ENCODE measurements at regions not wholly inside any gene's neighbourhood (a gene's known extent, or its start where the extent isn't known, plus 50 kb on each side); places are given as distances from the start of the nearest gene placed in this dataset.

DNA sequence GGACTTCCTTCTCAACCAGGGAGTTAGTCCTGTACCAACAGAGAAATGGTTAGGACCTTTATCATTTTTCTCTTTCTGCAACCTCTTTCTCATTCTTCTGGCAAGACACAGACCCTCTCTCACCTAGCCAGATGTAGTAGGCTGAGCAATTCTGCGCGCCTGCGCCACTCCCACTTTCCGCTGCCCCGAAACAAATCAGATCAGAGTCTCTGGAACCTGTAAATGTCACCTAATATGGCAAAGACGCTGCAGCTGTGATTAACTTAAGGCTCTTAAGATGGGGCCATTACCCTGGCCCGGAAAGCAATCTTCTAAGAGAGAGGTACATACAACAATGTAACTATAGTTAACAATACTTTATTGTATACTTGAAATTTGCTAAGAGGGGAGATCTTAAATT, 94.3 kb upstream of the ASIC2 start:
- DNase-seq (no peak), ATAC-seq (no peak)
- H3K27me3 Mint-ChIP-seq, result peaks cover 11% of the 10 kb centered on the region
- no peak overlapping the region for H3K4me3 Mint-ChIP-seq
- H3K9me3 Mint-ChIP-seq, result no peaks in the 10 kb centered on the region
- no peaks in the 10 kb centered on the region for H3K4me1 Mint-ChIP-seq
- no peak overlapping the region for H3K27ac Mint-ChIP-seq

DNA sequence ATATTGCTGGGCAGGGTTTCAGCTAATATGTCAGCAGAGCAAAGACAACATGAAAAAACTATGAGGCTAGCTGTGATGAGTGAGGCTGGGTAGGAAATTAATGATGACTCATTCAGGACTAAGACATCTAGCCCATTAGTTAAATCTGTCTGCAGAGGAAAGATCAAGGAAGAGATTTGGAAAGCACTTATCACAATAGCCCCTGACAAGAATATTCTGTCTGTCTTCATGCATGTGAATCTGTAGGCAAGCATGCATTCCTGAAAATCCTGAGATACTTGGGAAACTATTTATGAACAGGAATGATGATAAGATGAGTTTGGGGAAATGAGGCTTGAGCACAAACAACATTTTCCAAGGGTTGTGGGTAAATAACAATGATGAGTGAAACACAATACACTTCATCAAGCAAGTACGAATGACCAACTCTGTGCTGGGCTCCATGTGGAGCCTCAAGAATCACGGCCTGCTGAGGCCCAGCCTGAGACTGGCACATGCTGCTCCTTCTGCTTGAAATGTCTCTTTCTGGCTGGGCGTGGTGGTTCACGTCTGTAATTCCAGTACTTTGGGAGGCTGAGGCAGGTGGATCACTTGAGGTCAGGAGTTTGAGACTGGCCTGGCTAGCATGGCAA, 96.5 kb upstream of the ASIC2 start:
- Mint-ChIP-seq H3K27me3 (no peaks in the 10 kb centered on the region), H3K27ac (no peak overlapping the region), H3K9me3 (peaks cover 5 to 14% of the 10 kb centered on the region in 2 donors), H3K4me3 (no peak overlapping the region), H3K4me1 (no peaks in the 10 kb centered on the region)
- no peak for DNase-seq
- no peak for ATAC-seq

DNA sequence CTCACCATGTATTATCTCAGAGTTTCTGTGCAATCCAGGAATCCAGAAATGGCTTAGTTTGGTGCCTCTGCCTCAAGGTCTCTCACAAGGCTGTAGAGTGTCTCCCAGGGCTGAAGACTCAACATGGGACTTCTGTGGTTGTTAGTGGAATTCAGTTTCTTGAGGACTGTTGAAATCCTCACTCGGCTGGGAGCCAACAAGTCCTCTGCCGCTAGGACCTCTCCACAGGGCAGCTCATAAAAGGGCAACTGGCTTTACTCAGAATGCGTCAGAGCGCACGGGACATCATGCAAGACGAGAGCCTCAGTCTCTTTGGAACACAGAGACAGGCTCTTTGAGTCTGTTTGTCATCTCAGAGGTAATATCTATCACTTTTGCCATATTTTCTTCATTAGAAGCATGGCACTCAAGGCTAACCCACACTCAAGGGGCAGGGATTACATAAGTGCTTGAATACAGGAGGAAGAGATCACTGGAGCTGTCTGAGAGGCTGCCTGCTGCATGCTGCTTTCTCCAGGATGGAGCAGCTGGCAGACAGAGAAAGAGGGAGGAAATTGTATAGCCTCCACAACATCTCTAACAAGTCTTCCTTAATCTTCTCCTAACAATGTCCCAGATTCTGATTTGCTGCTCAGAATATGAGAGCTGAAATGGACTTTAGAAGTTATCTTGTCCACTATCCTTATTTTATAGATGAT, 97.5 kb upstream of the ASIC2 start:
- Mint-ChIP-seq H3K9me3 (peaks cover 5 to 24% of the 10 kb centered on the region in 2 donors), H3K4me1 (no peaks in the 10 kb centered on the region), H3K27ac (no peak overlapping the region), H3K27me3 (no peaks in the 10 kb centered on the region), H3K4me3 (no peak overlapping the region)
- ATAC-seq (no peak), DNase-seq (no peak)

DNA sequence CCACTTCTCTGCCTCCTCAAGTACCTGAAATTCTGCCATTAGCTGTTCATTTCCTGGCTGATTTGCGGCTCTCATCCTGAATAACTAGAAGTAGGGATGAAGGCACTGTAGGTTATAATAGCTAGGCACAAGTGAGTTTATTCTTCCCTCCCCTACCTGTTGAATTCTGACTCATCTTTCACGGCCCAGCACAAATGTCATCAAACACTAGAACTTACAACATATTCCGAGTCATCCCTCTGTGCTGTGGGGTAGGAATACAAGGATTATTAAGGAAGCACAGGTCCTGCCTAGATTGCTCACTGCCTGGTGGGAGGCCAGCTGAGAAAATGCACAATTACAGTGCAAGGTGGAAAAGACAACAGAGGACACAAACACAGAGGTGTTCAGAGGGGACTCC, 103.7 kb upstream of the ASIC2 start:
- DNase-seq (no peak), ATAC-seq (no peak)
- Mint-ChIP-seq H3K4me3 (no peak overlapping the region), H3K9me3 (peaks cover 5 to 47% of the 10 kb centered on the region in 2 donors), H3K4me1 (no peaks in the 10 kb centered on the region), H3K27ac (no peak overlapping the region), H3K27me3 (peaks cover 8% of the 10 kb centered on the region)

DNA sequence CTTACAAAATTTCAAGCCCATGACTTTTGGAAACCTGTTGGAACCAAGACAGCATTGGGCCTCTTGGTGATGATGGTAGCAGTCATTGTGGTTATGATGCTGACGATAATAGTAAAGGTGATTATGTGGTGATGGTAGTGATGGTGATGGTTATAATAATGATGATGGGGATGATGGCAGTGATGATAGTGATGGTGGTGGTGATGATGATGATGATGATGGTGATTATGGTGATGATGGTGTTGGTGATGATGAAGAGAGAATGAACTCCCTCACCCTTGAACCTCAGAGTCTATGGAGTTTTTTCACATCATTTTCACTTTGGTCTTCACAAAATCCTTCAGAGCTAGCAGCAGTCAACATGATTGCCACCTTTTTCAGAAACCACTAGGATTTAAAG, 105.3 kb upstream of the ASIC2 start:
- H3K27me3 Mint-ChIP-seq, result peaks cover 8% of the 10 kb centered on the region
- peaks cover under 1 to 42% of the 10 kb centered on the region in 2 donors for H3K9me3 Mint-ChIP-seq
- H3K4me1 Mint-ChIP-seq, result no peaks in the 10 kb centered on the region
- H3K27ac Mint-ChIP-seq, result no peak overlapping the region
- H3K4me3 Mint-ChIP-seq, result no peak overlapping the region
- DNase-seq (no peak), ATAC-seq (no peak)

DNA sequence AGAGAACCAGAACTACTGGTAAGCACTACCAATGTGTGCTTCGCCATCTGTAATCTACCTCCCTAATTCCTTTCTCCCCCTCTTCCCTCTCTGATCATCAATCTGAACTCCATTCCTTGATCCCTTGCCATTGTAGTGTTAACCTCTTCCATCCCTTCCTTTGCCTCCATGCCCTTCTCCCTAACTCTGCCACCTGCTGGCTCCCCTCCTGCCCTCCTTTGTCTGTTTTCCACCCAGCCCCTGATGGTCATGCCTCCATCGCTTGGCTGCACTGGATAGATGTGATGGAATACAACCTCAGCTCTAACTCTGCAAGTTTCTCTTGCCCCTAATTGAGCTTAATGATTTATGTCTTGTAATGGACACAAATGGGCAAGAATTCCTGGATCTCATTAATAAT, 108.2 kb upstream of the ASIC2 start:
- no peak for DNase-seq
- Mint-ChIP-seq H3K27me3 (peaks cover 16% of the 10 kb centered on the region), H3K4me1 (no peaks in the 10 kb centered on the region), H3K4me3 (no peak overlapping the region), H3K27ac (no peak overlapping the region), H3K9me3 (peaks cover 0 to 24% of the 10 kb centered on the region in 2 donors)
- ATAC-seq, result no peak

DNA sequence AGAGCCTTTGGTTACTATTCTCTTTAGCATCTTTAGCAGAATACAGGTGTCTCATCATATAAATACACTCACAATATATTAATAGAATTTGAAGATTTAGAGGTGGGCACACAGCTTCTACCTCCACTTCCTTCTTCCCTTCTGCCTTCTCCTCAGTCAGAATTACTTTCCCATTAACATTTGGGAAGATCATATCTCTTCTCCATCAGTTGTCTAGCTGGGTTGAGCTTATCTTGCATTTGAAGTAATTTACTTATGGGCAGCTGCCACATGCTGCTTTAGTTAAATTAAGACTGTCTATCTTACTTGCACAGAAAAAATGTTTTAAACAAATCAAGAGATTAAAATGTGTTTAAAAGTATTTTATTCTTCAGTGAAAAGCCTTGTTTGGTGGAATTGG, 110.1 kb upstream of the ASIC2 start:
- H3K27ac Mint-ChIP-seq, result no peak overlapping the region
- H3K9me3 Mint-ChIP-seq, result peaks cover 0 to 22% of the 10 kb centered on the region in 2 donors
- ATAC-seq, result no peak
- H3K4me1 Mint-ChIP-seq, result no peaks in the 10 kb centered on the region
- no peak overlapping the region for H3K4me3 Mint-ChIP-seq
- peaks cover 16% of the 10 kb centered on the region for H3K27me3 Mint-ChIP-seq
- DNase-seq, result no peak

DNA sequence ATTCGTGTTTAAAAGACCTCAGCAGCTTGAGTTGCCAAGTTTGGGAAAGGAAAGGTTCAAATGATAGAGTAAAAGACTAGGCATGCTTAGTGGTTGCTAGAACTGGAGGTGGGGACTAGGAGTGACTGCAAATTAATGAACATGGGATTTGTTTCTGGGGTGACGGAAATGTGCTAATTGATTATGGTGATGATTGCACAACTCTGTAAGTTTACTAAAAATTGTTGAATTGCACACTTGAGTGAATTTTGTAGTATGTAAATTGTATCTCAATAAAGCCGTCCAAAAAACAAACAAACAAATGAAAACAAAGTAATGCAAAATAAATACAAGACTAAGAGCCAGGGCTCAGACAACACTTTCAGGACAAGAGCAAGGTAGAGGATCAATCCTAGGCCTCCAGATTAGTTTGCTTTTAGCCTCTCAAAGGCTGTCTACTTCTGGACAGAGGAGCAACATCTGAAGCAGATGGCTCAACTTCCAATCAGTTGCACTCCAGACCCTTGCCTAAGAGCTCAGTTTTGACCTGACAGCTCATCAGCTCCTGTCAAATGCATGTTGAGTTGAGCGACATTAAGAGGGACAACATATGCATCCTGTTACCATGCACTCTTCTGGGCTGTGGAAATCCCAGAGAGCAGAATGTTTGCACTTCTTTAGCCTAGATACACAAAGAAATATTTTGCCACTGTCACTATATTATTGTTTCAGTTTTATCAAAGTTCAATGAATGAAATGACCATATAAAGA, 111.2 kb upstream of the ASIC2 start:
- H3K27me3 Mint-ChIP-seq, result peaks cover 16% of the 10 kb centered on the region
- DNase-seq, result no peak
- peaks cover 5 to 11% of the 10 kb centered on the region in 2 donors for H3K9me3 Mint-ChIP-seq
- ATAC-seq, result no peak
- H3K4me3 Mint-ChIP-seq, result no peak overlapping the region
- H3K4me1 Mint-ChIP-seq, result no peaks in the 10 kb centered on the region
- no peak overlapping the region for H3K27ac Mint-ChIP-seq

DNA sequence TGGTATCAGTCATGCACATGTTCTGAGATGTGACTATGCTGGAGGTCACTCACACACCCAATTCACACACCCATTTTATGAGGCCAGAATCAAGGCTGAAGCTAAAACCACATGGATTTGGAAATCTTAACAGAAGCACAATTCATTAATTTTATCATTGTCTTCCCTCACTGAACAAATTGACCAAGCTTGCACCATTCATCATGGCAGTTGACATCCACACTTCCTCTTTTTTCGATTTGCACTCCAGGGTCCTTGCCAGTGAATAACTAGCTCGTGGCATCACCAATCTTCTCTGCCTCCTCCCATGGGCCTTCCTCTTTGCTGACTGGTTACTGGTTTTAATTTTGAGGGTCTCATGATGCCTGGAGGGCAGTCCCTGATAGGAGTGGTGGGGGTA, 123.0 kb upstream of the ASIC2 start:
- no peak for DNase-seq
- Mint-ChIP-seq H3K9me3 (no peaks in the 10 kb centered on the region), H3K4me1 (no peaks in the 10 kb centered on the region), H3K27me3 (peaks cover 15% of the 10 kb centered on the region), H3K4me3 (no peak overlapping the region), H3K27ac (no peak overlapping the region)
- no peak for ATAC-seq

DNA sequence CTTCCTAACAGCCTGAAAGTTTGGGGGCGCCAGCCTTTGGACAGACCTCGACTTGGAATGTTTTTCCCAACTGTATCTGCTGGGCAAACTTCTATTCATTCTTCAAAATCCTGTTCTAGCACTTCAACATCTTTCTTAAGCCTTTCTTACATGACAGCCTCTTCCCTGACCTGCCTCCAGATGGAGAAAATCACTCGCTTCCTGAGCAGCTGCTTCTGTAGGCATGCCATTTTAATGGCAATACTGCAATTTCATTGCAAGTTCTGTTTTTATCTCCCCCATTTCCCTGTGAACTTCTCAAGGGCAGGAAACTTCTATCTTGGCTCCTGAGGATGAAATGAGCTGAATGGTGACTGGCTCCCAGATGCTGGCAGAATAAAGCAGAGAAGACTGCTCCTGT, 128.8 kb upstream of the ASIC2 start:
- no peak overlapping the region for H3K4me3 Mint-ChIP-seq
- H3K27me3 Mint-ChIP-seq, result peaks cover 8% of the 10 kb centered on the region
- ATAC-seq (no peak), DNase-seq (no peak)
- no peak overlapping the region for H3K27ac Mint-ChIP-seq
- H3K4me1 Mint-ChIP-seq, result no peaks in the 10 kb centered on the region
- H3K9me3 Mint-ChIP-seq, result no peaks in the 10 kb centered on the region

DNA sequence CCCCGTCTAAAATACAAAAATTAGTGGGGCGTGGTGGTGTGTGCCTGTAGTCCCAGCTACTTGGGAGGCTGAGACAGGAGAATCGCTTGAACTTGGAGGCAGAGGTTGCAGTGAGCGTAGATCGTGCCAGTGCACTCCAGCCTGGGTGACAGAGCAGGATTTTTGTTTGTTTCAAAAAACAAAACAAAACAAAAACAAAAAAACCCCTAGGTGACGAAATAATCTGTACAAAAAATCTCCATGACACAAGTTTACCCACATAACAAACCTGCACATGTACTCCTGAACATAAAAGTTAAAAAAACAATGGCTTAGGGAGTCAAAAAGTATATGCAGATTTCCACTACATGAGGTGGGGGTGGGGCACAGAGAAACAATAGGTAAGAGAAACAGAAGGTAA, 140.5 kb upstream of the ASIC2 start:
- Mint-ChIP-seq H3K4me1 (no peaks in the 10 kb centered on the region), H3K9me3 (peaks cover 0 to 7% of the 10 kb centered on the region in 2 donors), H3K4me3 (no peak overlapping the region), H3K27me3 (peaks cover 6% of the 10 kb centered on the region), H3K27ac (no peak overlapping the region)
- DNase-seq, result no peak
- no peak for ATAC-seq

DNA sequence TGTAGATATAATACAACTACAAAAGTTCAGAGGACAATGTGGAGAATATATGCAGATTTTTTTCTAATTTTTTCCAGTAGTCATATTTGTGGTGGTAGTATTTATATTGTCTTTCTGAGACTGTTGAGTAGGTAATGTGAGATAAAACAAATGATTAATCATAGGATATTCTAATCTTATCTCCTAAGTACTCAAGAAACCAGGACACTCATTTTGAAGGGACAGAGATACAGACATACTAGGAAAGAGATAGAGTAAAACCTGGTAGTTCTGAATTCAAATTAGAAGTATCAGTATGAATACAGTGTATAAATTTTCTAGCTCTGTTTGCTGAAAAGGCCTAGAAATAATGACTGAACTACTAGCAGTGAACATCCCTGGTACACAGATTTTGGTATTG, 141.7 kb upstream of the ASIC2 start:
- no peak overlapping the region for H3K4me3 Mint-ChIP-seq
- H3K9me3 Mint-ChIP-seq, result peaks cover 0 to 7% of the 10 kb centered on the region in 2 donors
- H3K4me1 Mint-ChIP-seq, result no peaks in the 10 kb centered on the region
- H3K27ac Mint-ChIP-seq, result no peak overlapping the region
- DNase-seq (no peak), ATAC-seq (no peak)
- peaks cover 6% of the 10 kb centered on the region for H3K27me3 Mint-ChIP-seq

DNA sequence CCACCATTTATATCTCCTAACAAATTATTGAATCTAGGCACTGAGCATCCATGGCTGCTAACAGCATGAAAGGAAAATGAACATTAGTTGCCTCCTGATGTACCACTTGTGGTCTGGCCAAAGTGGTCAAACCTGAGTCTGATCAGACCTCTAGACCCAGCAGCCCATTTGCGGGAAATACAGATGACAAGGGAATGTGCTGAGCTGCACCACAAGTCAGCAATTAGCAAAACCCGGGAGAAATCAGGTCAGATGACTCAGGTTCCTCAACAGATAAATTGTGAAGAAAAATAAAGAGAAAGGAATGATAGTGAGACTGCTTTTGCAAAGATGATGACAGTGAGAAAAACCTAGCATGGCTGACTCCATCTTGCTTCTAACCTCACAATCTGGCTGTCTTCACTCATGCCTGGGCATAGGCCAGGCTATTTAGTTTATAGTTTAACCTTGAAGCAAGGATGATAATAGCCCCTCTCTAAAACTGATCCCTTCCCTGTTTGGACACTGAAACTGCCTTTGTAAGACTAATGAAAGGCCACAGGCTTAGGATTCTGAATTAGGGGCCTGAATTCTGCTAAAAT, 142.7 kb upstream of the ASIC2 start:
- Mint-ChIP-seq H3K27ac (no peak overlapping the region), H3K9me3 (peaks cover 0 to 3% of the 10 kb centered on the region in 2 donors), H3K4me3 (no peak overlapping the region), H3K4me1 (no peaks in the 10 kb centered on the region), H3K27me3 (peaks cover 5% of the 10 kb centered on the region)
- ATAC-seq, result no peak
- DNase-seq, result no peak

DNA sequence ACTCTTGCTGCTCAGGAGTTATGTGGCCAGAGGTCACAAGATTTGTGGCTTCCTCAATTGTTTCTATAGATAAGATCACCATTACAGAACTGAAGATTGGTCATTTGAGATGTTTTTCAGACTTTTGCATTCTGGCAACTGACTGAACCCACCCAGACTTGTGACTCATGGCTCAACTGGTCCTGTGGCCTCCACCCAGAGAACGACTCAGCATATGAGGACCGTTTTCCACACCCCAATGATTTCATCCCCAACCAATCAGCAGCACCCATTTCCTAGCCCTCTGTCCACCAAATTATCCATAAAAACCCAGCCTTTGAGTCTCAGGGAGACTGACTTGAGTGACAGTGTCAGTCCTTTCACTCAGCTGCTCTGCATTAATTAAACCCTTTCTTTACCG, 143.2 kb upstream of the ASIC2 start:
- no peak overlapping the region for H3K4me3 Mint-ChIP-seq
- no peaks in the 10 kb centered on the region for H3K27me3 Mint-ChIP-seq
- H3K9me3 Mint-ChIP-seq, result no peaks in the 10 kb centered on the region
- no peak for DNase-seq
- H3K27ac Mint-ChIP-seq, result no peak overlapping the region
- no peak for ATAC-seq
- H3K4me1 Mint-ChIP-seq, result no peaks in the 10 kb centered on the region

DNA sequence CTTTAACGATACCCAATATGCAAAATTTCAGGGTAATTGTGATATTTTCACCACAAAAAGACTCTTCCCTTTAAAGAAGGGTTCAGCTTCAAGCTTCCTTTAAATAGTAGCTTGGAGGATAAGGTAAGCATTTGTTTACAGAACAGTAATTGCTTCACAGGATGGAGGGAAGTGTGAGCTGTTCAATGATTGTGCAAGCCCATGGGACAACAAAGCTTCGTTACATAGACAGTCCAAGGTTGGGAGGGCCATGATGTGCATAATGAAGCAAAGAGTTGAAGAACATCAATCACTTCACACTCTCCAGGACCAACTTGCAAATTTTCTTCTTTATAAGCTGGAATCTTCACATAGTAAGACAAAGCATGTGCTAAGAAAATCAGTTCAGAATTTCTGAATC, 145.0 kb upstream of the ASIC2 start:
- ATAC-seq, result no peak
- Mint-ChIP-seq H3K27me3 (peaks cover 4% of the 10 kb centered on the region), H3K4me1 (no peaks in the 10 kb centered on the region), H3K9me3 (no peaks in the 10 kb centered on the region), H3K4me3 (no peak overlapping the region), H3K27ac (no peak overlapping the region)
- DNase-seq, result no peak

DNA sequence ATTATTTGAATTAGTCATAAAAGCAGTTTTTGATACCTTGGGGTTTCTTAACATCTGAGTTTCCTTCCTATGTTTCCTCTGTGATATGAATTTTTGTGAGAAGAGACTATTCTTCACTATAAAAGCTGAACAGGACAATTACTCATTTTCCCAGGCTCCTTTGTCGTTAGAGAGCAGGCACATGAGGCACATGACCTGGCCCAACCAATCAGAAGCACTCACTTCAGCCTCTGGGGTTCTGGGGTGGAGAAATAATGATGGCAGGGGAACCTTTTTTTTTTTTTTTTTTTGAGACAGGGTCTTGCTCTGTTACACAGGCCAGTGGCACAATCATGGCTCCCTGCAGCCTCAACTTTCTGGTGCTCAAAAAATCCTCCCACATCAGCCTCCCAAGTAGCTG, 145.5 kb upstream of the ASIC2 start:
- peaks cover 5% of the 10 kb centered on the region for H3K27me3 Mint-ChIP-seq
- no peak for ATAC-seq

More for the DNA sequence above, 145.5 kb upstream of the ASIC2 start:
- no peak for DNase-seq
- no peaks in the 10 kb centered on the region for H3K4me1 Mint-ChIP-seq
- no peaks in the 10 kb centered on the region for H3K9me3 Mint-ChIP-seq
- peak overlapping the region in 1 of 2 donors; percentile 59 for H3K27ac Mint-ChIP-seq
- no peak overlapping the region for H3K4me3 Mint-ChIP-seq
